ENCODE measurements at regions not wholly inside any gene's neighbourhood (a gene's known extent, or its start where the extent isn't known, plus 50 kb on each side); places are given as distances from the start of the nearest gene placed in this dataset.

DNA sequence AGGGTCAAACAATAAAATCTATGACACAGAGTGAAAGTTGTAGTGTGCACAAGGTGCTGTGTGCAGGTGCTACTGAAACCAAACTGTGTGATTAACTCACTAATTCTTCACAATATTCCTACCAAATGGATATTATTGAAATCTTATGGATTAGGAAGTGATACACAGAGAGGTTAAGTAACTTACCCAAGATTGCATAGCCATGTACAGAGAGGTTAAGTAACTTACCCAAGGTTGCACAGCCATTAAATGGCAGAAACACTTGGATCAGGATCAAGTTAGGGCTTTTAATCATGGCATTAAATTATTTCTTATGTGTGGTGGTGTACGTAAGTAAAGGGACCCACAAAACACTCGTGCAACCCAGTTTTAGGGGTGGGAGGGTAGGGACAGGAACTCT, 771.4 kb downstream of the AACS start:
- TF ChIP-seq CTCF (conservative IDR thresholded peaks at IDR 0.05) = no peak
- TF ChIP-seq EZH2 (IDR thresholded peaks at IDR 0.05; ENCODE audit: low read depth) = no peak
